Body of pancreas (tissue), 4 donors: ENCODE measurements at regions not wholly inside any gene's neighbourhood (a gene's known extent, or its start where the extent isn't known, plus 50 kb on each side); places are given as distances from the start of the nearest gene placed in this dataset.

Source experiments
- ATAC-seq: fragments of 150-250 bp; one replicate; pipeline ENCODE4 v1.9.1; 2016
- DNase-seq, 4 donors: peaks; one replicate each; pipeline ENCODE4 v3.0.0-alpha.2; 2019
- H3K27ac ChIP-seq, 4 donors: fragments of 200-600 bp; sonication (generic); 1 replicate in 3 of 4; 2 replicates in 1 of 4; pipeline versions ENCODE4 v1.5.1 to v1.6.1; 2016 to 2019; ENCODE audit warnings: mild to moderate bottlenecking in 1 of 4, mixed read lengths in 1 of 4, moderate library complexity in 1 of 4
- H3K27me3 ChIP-seq, 2 donors: fragments of 200-600 bp; sonication (generic); one replicate each; pipeline ENCODE4 v1.6.0; 2016; ENCODE audit warnings: mild to moderate bottlenecking in 1 of 2
- H3K36me3 ChIP-seq, 2 donors: fragments of 200-600 bp; sonication (generic); replicated peaks in 1 of 2; 2 replicates each; pipeline ENCODE4 v1.5.1; 2016; ENCODE audit warnings: low read depth in 2 of 2; ENCODE audit not compliant: insufficient read depth in 1 of 2
- H3K4me1 ChIP-seq: fragments of 200-600 bp; sonication (generic); one replicate; pipeline ENCODE4 v1.6.0; 2016
- H3K4me3 ChIP-seq, 2 donors: fragments of 200-600 bp; sonication (generic); 1 replicate in 1 of 2; 2 replicates in 1 of 2; pipeline ENCODE4 v1.5.1; 2016 to 2019
- H3K9me3 ChIP-seq, 3 donors: fragments of 200-600 bp; sonication (generic); 1 replicate in 2 of 3; 2 replicates in 1 of 3; pipeline ENCODE4 v1.5.1; 2016
- CTCF ChIP-seq, 7 experiments: fragments of 450-650 bp in 4 of 7; fragments of 200-600 bp in 3 of 7; sonication (generic) in 3 of 7; IDR thresholded peaks; one replicate each; pipeline ENCODE4 v1.5.1; 2016 to 2019; ENCODE audit warnings: antibody characterized with exemption in 7 of 7
- POLR2A ChIP-seq, 3 donors: fragments of 450-650 bp; IDR thresholded peaks; one replicate each; pipeline ENCODE4 v1.6.1; 2016; ENCODE audit warnings: antibody characterized with exemption in 3 of 3, mild to moderate bottlenecking in 2 of 3
- WGBS, 2 donors: methylation state at CpG; one replicate each; pipeline ENCODE4 v1.1.5; 2017; 5-methylcytosine and 5-hydroxymethylcytosine counted together
- intact Hi-C: fragments of 100-400 bp; cut with DNase I; formaldehyde crosslinking; loops from one replicate; pipeline ENCODE4 v1.15.1; 2023

DNA sequence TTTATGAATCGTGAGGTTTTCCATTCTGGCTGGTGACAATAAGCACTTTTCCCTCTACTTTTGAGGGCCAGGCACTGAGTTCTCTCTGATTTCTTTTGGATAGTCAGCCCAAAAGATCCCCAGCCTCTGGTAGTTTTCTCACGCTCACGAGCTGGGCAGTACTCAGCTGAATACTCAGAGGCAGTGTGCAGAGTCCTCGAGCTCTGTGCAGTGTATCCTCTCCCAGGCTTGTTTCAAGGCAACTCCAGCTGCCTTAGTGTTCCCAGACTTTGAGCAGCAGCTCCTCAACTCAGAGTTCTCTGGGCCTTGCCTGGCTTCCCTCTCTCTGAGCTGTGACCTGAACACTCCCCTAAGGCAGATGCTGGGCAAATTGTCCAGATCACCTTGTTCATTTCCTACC lies 59.1 kb upstream of the IQSEC1 start:
- Histone ChIP-seq H3K36me3 (no peaks in the 10 kb centered on the region), H3K4me3 (no peak overlapping the region), H3K4me1 (no peaks in the 10 kb centered on the region), H3K9me3 (no peaks in the 10 kb centered on the region), H3K27me3 (no peaks in the 10 kb centered on the region), H3K27ac (no peak overlapping the region)
- intact Hi-C loops, result no loop called here
- peak in 1 of 4 donors; percentile 1 for DNase-seq
- WGBS, 2 donors, result 59 to 69% methylated on average over 4 of the region's 4 CpGs
- no peak for TF ChIP-seq CTCF (IDR thresholded peaks at IDR 0.05)
- TF ChIP-seq POLR2A (IDR thresholded peaks at IDR 0.05), result no peak
- no peak for ATAC-seq

GRCh38 chr3:13130464-13131193 lies 57.4 kb upstream of the IQSEC1 start:
- no peaks in the 10 kb centered on the region for H3K9me3 ChIP-seq
- intact Hi-C loops, result no loop called here
- 88 to 89% methylated on average over 3 of the region's 3 CpGs for WGBS, 2 donors

DNA sequence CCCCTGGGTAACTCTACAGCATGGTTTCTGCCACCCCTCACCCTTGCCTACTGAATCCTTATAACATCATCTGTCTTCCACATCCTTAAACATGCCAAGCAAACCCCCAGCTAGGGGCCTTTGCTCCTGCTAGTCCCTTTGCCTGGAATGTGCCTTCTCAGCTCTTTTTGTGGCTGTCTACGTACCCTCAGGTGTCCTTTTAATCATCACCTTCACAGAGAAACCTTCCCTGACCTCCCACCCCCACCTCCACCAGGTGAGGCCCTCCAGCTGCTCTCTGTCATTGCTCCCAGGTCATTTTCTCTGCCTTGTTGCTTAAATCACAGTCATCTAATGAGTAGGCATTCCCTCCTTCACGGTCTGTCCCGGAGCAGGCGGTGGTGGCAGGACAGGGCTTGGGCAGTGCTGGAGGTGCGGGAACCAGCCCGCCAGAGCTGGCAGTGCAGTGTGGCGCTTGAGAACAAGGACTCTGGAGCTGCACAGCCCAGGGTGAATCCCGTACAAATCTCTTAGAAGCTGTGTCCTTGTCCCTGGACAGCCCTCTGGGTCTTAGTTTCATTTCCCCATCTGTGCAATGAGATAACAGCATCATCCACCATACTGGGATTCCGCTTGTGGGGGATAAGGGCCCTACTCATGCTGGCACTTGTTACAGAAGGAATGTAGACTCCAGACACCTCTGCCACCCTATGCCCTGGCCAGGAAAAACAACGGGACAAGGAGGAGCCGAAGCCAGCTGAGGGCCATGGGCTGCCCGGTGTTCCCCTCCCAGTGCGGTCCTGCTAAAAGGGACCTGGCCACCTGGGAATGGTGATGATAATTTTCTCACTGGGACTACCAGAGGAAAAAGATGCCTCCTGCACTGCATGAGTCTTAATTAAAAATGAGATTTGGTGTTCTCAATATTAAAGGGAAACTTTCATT lies 52.1 kb upstream of the IQSEC1 start:
- H3K4me3 ChIP-seq, result no peak overlapping the region
- H3K4me1 ChIP-seq, result no peaks in the 10 kb centered on the region
- TF ChIP-seq CTCF (IDR thresholded peaks at IDR 0.05), result no peak
- TF ChIP-seq POLR2A (IDR thresholded peaks at IDR 0.05), result no peak
- no peak for ATAC-seq
- no peak overlapping the region for H3K27ac ChIP-seq
- H3K36me3 ChIP-seq, result no peaks in the 10 kb centered on the region
- H3K27me3 ChIP-seq, result no peaks in the 10 kb centered on the region
- intact Hi-C loops, result no loop called here
- no peaks in the 10 kb centered on the region for H3K9me3 ChIP-seq
- WGBS, 2 donors, result 84% methylated on average over 13 of the region's 13 CpGs
- no peak for DNase-seq

More at GRCh38 chr3:13130464-13131193, 57.4 kb upstream of the IQSEC1 start:
- Histone ChIP-seq H3K27me3 (no peaks in the 10 kb centered on the region), H3K27ac (no peak overlapping the region), H3K4me1 (no peaks in the 10 kb centered on the region), H3K36me3 (no peaks in the 10 kb centered on the region), H3K4me3 (no peak overlapping the region)
- ATAC-seq (no peak), DNase-seq (no peak)
- TF ChIP-seq POLR2A (IDR thresholded peaks at IDR 0.05), result no peak

- Histone ChIP-seq H3K27ac (no peak overlapping the region), H3K9me3 (no peaks in the 10 kb centered on the region), H3K4me3 (no peak overlapping the region), H3K27me3 (no peaks in the 10 kb centered on the region), H3K4me1 (no peaks in the 10 kb centered on the region), H3K36me3 (no peaks in the 10 kb centered on the region)
- intact Hi-C loops, result no loop called here
- DNase-seq (no peak), ATAC-seq (no peak)
- 79 to 80% methylated on average over 11 of the region's 11 CpGs for WGBS, 2 donors
- TF ChIP-seq POLR2A (IDR thresholded peaks at IDR 0.05) (no peak), CTCF (IDR thresholded peaks at IDR 0.05) (no peak)
Observed at GRCh38 chr3:13124631-13125030, 51.4 kb upstream of the IQSEC1 start.

GRCh38 chr3:13123765-13124164 lies 50.5 kb upstream of the IQSEC1 start:
- DNase-seq, result no peak

More at GRCh38 chr3:13123765-13124164, 50.5 kb upstream of the IQSEC1 start:
- ATAC-seq, result no peak
- no peak overlapping the region for H3K4me3 ChIP-seq
- no peaks in the 10 kb centered on the region for H3K9me3 ChIP-seq
- 73 to 87% methylated on average over 5 to 11 of the region's 11 CpGs for WGBS, 2 donors
- TF ChIP-seq CTCF (IDR thresholded peaks at IDR 0.05) (no peak), POLR2A (IDR thresholded peaks at IDR 0.05) (no peak)
- no peaks in the 10 kb centered on the region for H3K27me3 ChIP-seq
- H3K4me1 ChIP-seq, result no peaks in the 10 kb centered on the region
- no peaks in the 10 kb centered on the region for H3K36me3 ChIP-seq
- no peak overlapping the region for H3K27ac ChIP-seq
- intact Hi-C loops, result no loop called here
